Amniotic epithelial cell (primary cell): ENCODE measurements at regions not wholly inside any gene's neighbourhood (a gene's known extent, or its start where the extent isn't known, plus 50 kb on each side); places are given as distances from the start of the nearest gene placed in this dataset.
"Not testable (repeated sequence)": the region's sequence is repeated elsewhere in the genome, so short reads cannot be mapped to it uniquely, and the experiment has no call there.

Experiments used
- DNase-seq: peaks from one replicate; pipeline ENCODE4 v3.0.0-alpha.2; 2010; ENCODE audit warnings: low read depth

GRCh38 chr10:3959370-3960325 is 174.6 kb upstream of the KLF6 start:
- DNase-seq: no peak

- DNase-seq: no peak
Measured at GRCh38 chr10:3958472-3958996, 173.5 kb upstream of the KLF6 start.

- no peak for DNase-seq
Measured at GRCh38 chr10:3955955-3956617, 171.1 kb upstream of the KLF6 start.

GRCh38 chr10:3955493-3955892 is 170.5 kb upstream of the KLF6 start:
- DNase-seq: peak; percentile 21

GRCh38 chr10:3954615-3955014 is 169.6 kb upstream of the KLF6 start:
- no peak for DNase-seq

GRCh38 chr10:3954007-3954406 is 169.0 kb upstream of the KLF6 start:
- DNase-seq: not testable (repeated sequence)

GRCh38 chr10:3951993-3952392 is 167.0 kb upstream of the KLF6 start:
- DNase-seq: no peak

GRCh38 chr10:3950676-3951275 is 165.8 kb upstream of the KLF6 start:
- DNase-seq: no peak

GRCh38 chr10:3949711-3950110 is 164.7 kb upstream of the KLF6 start:
- DNase-seq: no peak

- peak; percentile 75 for DNase-seq
Measured at GRCh38 chr10:3948843-3949242, 163.8 kb upstream of the KLF6 start.

GRCh38 chr10:3946234-3947229 is 161.5 kb upstream of the KLF6 start:
- DNase-seq: no peak

- no peak for DNase-seq
Measured at GRCh38 chr10:3945026-3945425, 160.0 kb upstream of the KLF6 start.

- no peak for DNase-seq
Measured at GRCh38 chr10:3944591-3944990, 159.6 kb upstream of the KLF6 start.

GRCh38 chr10:3943695-3944257 is 158.8 kb upstream of the KLF6 start:
- no peak for DNase-seq

- no peak for DNase-seq
Measured at GRCh38 chr10:3942937-3943489, 158.0 kb upstream of the KLF6 start.

GRCh38 chr10:3941676-3942075 is 156.7 kb upstream of the KLF6 start:
- DNase-seq: no peak

- no peak for DNase-seq
Measured at GRCh38 chr10:3936422-3937040, 151.5 kb upstream of the KLF6 start.

- DNase-seq: peak; percentile 11
Measured at GRCh38 chr10:3935933-3936359, 150.9 kb upstream of the KLF6 start.

- peak; percentile 39 for DNase-seq
Measured at GRCh38 chr10:3935141-3935540, 150.1 kb upstream of the KLF6 start.

GRCh38 chr10:3933733-3934132 is 148.7 kb upstream of the KLF6 start:
- no peak for DNase-seq
